ENCODE measurements at regions not wholly inside any gene's neighbourhood (a gene's known extent, or its start where the extent isn't known, plus 50 kb on each side); places are given as distances from the start of the nearest gene placed in this dataset.

- DNase-seq (ENCODE audit: low read depth) = peak; percentile 82
These were observed 496.4 kb downstream of the PCNX1 start for GRCh38 chr14:71403656-71404055.

GRCh38 chr14:71405676-71406075, 498.4 kb downstream of the PCNX1 start:
- no peak for DNase-seq (ENCODE audit: low read depth)
- no peak for TF ChIP-seq CTCF (IDR thresholded peaks at IDR 0.05; ENCODE audit: insufficient read depth, low read depth, low read length, missing control alignments)
- H3K4me3 ChIP-seq (ENCODE audit: low read depth, low read length) = no peak overlapping the region

More at GRCh38 chr14:71403656-71404055, 496.4 kb downstream of the PCNX1 start:
- no peak overlapping the region for H3K4me3 ChIP-seq (ENCODE audit: low read depth, low read length)
- peak; percentile 23 for TF ChIP-seq CTCF (IDR thresholded peaks at IDR 0.05; ENCODE audit: insufficient read depth, low read depth, low read length, missing control alignments)

GRCh38 chr14:71408362-71409030, 501.2 kb downstream of the PCNX1 start:
- no peak for TF ChIP-seq CTCF (IDR thresholded peaks at IDR 0.05; ENCODE audit: insufficient read depth, low read depth, low read length, missing control alignments)
- no peak for DNase-seq (ENCODE audit: low read depth)
- H3K4me3 ChIP-seq (ENCODE audit: low read depth, low read length) = no peak overlapping the region

- H3K4me3 ChIP-seq (ENCODE audit: low read depth, low read length) = no peak overlapping the region
- no peak for DNase-seq (ENCODE audit: low read depth)
- no peak for TF ChIP-seq CTCF (IDR thresholded peaks at IDR 0.05; ENCODE audit: insufficient read depth, low read depth, low read length, missing control alignments)
These were observed 503.5 kb downstream of the PCNX1 start for GRCh38 chr14:71410578-71411284.

- TF ChIP-seq CTCF (IDR thresholded peaks at IDR 0.05; ENCODE audit: insufficient read depth, low read depth, low read length, missing control alignments) = no peak
- H3K4me3 ChIP-seq (ENCODE audit: low read depth, low read length) = no peak overlapping the region
- no peak for DNase-seq (ENCODE audit: low read depth)
These were observed 504.0 kb downstream of the PCNX1 start for GRCh38 chr14:71411285-71411595.

- no peak for DNase-seq (ENCODE audit: low read depth)
- TF ChIP-seq CTCF (IDR thresholded peaks at IDR 0.05; ENCODE audit: insufficient read depth, low read depth, low read length, missing control alignments) = no peak
- H3K4me3 ChIP-seq (ENCODE audit: low read depth, low read length) = no peak overlapping the region
These were observed 504.5 kb downstream of the PCNX1 start for GRCh38 chr14:71411738-71412137.
